GM08714 (cell line): ENCODE measurements at regions not wholly inside any gene's neighbourhood (a gene's known extent, or its start where the extent isn't known, plus 50 kb on each side); places are given as distances from the start of the nearest gene placed in this dataset.

Experiments used
- H3K4me3 ChIP-seq: fragments of 200-500 bp; sonication (Bioruptor generic); 2 replicates; pipeline ENCODE4 v1.5.1; 2014; ENCODE audit warnings: mild to moderate bottlenecking, low read length, inconsistent platforms
- ZNF274 ChIP-seq: IDR thresholded peaks from 2 replicates; pipeline ENCODE4 v1.6.1; 2012; ENCODE audit warnings: mild to moderate bottlenecking, low read depth, low read length

DNA sequence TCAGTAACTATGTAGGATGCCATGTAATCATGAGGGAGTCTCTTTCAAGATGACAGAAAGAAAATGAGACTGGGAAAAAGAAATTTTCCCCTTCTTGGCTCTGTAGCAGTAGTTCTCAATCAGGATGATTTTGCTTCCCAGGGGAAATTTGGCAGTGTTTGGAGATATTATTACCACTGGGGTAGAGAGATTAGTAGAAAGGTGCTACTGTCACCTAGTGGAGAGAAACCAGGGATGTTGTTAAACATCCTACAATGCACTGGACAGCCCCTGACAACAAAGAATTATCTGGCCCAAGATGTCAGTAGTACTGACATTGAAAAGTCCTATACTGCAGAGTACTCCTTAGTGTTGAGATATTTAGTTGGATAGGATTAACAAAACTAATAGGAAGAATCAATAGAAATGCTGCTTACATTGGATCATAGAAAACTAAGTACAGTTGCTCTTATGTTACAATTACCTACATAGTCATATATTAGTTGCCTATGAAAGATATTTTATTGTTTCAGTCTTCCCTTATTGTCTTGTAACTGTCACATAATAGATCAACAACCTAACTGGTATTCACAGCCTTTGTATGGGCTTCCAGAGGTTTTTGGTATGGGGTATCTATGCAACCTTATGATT lies 433.3 kb downstream of the RAP2B start:
- no peak for TF ChIP-seq ZNF274

DNA sequence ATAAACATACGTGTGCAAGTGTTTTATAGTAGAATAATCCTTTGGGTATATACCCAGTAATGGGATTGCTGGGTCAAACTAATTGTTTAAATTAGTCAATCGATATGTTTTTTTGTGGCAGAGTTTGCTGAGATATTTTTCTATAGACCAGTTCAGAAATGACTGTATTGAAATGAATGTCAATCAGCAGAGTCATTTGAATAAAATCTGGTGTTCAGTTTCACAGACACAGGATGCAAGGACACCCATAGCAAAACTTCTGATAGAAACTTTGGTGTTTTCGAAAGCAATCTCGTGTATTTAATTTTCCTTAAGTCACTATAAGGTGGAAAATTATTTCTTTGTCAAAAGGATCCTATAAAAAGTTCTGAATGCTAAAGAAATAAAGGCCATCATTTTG lies 434.4 kb downstream of the RAP2B start:
- no peak overlapping the region for H3K4me3 ChIP-seq
- no peak for TF ChIP-seq ZNF274

More for the DNA sequence above, 433.3 kb downstream of the RAP2B start:
- H3K4me3 ChIP-seq, result no peak overlapping the region

DNA sequence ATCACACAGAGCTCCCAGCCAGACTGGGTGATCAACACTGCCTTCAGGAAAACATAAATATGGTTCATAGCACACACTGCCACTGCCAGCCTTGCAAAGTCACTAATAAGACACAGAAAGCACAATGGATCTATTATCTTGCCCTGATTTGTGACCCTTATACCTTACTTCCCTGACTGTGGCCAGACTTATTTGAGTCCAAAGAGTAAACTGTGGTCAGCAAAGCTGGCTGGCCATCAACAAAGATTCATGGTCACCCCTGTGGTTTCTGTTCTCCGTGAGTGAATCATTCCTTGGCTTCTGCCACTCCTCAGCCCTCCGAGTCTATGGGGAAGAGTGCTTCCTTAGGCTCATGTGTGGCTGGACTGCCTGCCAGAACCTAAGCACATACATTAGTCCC lies 437.7 kb downstream of the RAP2B start:
- H3K4me3 ChIP-seq, result no peak overlapping the region
- TF ChIP-seq ZNF274, result no peak

DNA sequence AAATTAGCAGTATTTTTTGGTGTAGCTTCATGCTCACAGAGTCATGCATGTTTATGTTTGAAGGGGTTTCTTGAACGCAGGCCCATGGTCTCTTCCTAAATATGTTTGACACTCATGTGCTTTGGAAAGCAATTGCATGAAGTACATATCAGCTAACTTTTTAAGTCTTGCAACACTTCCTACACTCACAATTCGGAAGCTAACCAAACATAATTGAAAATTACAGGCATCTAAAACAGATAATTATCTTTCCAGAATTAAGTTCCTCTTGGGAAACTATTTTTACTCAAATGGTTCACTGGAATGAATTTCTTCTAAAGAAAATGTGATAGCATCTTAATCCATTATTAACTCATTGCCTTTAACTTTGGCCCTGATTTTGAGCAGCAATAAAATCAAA lies 438.9 kb downstream of the RAP2B start:
- TF ChIP-seq ZNF274, result no peak
- no peak overlapping the region for H3K4me3 ChIP-seq

DNA sequence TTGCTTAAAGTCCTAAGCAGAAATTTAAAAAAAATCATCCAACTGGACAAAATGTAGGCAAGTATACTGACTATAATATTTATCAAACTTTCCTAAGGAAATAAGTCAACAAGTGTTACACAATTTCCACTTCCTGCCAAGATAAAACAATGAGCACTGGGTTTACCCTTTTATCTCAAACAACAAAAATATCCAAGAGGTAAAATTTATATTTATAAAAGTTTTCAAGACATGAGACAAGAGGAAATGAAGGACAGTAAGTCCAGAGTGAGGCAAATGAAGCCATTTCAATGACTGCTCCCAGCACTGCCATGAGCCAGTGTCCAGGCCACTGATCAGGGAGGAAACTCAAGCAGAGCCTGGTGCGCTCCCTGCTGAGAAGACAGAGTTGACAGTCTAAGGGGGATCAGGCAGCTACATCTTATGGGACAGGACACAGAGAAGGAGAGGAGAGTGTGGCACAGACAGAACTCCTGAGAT lies 439.4 kb downstream of the RAP2B start:
- no peak overlapping the region for H3K4me3 ChIP-seq
- no peak for TF ChIP-seq ZNF274

DNA sequence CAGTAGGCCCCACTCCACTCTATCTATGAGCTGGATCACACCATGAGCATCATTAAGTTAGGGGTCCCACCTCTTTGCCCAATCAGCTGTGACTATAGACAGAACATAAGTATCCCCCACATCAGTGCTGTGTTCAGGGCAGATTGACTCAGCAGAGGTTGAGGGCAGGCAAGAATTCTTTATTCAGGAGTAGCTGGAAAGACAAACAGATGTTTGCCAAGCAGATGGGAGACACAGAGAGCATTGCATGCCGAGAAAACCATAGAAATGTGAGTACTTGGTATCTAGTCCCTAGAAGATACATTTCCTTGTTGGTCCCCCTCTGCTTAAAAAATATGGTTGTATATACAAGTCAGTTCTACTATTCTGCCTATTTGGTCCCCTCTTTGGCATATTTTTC lies 440.8 kb downstream of the RAP2B start:
- TF ChIP-seq ZNF274, result no peak

DNA sequence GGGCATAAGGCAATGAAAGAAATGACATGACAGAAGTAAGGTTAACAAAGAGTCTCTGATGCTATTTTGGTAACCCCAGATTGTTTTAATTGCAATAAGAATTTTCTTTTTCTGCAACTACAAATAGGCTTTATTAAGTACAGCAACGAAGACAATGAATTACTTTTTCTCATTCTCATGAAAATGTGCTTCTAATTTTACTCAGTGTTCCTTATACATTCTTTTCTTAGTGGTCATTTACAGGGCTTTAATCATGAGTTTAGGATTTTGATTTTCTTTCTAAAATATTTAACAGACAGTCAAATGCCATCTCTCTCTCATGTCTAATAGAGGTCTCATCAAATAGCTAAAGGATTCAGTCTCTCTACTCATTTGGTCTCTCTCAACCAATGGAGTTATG lies 452.1 kb downstream of the RAP2B start:
- H3K4me3 ChIP-seq, result no peak overlapping the region
- no peak for TF ChIP-seq ZNF274

More for the DNA sequence above, 440.8 kb downstream of the RAP2B start:
- H3K4me3 ChIP-seq, result no peak overlapping the region

DNA sequence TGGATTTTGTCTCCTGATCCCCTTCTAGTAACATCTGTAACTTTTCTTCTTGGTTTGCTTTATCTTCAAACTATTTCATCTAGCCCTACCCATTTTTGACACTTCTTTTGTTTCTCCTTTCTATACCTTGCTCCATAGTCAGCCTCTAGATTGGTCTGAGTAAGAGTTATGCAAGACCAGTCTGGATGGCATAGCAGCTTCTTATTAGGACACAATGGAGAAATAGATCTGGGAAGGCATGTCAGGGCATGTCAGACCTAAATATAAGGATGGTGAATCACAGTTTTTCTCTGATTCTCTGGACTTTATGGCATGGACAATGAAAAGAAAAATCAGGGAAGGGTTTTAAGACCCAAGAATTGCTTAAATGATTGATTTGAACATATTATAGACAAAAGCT lies 452.5 kb downstream of the RAP2B start:
- no peak for TF ChIP-seq ZNF274
- H3K4me3 ChIP-seq, result no peak overlapping the region

DNA sequence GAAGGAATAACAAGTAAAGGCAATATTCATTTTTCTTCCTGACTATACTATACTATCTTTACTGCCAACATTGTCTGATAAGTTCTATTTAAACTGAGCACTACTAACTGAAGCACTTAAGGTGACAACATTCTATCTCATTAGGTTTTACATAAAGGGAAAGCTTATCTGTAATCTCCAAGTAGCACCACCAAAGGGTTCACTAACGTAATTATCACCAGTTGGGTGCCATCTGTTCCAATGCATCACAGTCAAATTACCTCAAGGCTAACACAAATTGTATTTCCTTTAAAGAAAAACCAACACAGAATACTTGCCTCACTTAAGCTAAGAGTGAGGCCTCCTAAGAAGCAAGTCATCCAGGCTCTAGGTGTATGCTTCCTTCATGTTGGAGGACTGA lies 453.8 kb downstream of the RAP2B start:
- TF ChIP-seq ZNF274, result no peak
- no peak overlapping the region for H3K4me3 ChIP-seq

DNA sequence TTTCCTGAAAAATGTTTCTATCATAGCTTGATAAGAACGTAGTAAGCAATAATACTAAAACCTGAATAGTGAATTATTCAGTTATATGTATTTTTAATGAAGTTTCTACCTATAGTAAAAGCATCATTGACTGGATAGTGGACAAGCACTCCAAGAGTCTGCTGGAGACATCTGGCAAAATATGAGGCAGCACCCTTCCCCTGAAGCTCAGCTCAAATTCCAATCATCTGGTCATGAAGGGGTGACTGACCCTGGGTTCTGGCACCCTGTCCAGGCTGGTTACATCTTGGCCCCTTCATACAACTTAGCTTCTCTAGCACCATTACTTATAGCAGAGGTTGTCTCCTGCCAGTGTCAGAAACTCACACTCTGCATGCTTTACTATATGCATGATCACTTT lies 455.4 kb downstream of the RAP2B start:
- no peak overlapping the region for H3K4me3 ChIP-seq

DNA sequence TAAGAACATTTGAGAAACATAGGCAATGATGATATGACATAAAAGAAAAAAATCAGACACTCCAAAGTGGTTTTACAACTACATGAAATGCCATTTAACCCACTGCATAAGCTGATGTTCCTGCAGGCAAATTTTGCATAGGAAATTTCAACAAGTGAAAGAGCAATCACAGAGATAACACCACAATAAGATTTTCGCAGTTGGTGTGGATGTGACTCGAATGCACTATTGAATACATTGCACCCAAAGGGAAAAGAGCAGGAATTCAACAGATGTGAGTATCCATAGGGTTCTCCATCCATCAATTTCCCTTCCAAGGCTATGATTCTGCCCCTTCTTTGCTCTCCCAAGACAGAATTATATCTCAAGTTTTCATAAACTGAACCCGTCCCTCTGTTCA lies 456.1 kb downstream of the RAP2B start:
- no peak for TF ChIP-seq ZNF274
- H3K4me3 ChIP-seq, result no peak overlapping the region

More for the DNA sequence above, 455.4 kb downstream of the RAP2B start:
- TF ChIP-seq ZNF274, result no peak

DNA sequence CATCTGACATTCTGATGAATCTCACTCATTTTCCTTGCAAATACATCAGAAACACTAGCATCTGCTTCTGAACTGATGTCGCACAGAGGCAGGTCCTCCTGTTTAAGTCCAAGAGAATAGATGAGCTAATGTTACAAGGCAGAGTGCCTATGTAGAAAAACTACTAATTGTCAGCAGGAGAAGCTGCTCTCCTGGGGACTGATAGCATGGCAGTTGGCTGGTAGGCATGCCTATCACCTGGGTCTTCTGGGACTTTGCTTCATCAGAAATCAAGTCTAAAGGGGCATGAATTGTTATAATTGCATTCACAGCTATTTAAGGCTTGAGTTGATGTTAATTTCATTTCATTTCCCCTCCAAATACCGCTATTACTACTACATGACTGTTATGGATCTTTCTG lies 457.2 kb downstream of the RAP2B start:
- TF ChIP-seq ZNF274, result no peak
- no peak overlapping the region for H3K4me3 ChIP-seq

DNA sequence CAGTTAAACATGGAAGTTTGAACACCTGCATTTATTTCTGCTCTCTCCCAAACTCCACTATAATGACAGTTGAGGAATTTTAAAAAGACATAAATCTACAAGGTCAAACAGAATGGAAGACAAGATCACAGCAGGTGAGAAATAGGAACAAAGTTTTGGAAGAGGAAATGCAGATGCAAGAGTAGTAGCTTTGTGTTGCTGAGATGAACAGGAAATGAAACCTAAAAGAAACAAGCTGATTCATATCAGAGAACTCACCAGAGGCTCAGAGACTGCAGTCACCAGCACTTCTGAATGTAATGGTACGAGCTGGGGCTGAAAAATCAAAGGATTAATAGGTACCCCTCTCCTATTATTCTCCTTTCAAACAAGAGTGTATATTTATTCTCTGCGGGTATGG lies 459.9 kb downstream of the RAP2B start:
- H3K4me3 ChIP-seq, result no peak overlapping the region; the same call in 1 of the 2 replicates

DNA sequence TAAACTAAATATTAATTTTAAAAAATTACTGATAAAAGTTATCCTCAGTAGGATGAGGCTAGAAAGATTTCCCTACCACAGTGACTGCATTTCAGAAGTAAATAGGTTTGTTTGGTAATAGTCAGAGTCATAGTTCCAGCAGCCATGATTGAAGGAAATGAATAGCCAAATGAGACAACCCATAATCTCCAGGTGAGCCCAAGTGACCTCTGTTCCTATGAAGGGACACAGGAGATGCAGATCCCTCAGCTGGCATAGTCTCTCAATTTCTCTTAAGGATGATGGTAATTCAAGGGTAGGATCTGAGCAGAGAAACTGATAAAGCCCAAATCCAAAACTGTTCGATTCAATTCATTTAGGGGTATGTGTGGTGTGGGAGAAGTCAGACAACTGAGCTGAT lies 461.8 kb downstream of the RAP2B start:
- no peak for TF ChIP-seq ZNF274
- peak overlapping the region; percentile 39; the same call in 1 of the 2 replicates for H3K4me3 ChIP-seq

More for the DNA sequence above, 459.9 kb downstream of the RAP2B start:
- TF ChIP-seq ZNF274, result no peak

DNA sequence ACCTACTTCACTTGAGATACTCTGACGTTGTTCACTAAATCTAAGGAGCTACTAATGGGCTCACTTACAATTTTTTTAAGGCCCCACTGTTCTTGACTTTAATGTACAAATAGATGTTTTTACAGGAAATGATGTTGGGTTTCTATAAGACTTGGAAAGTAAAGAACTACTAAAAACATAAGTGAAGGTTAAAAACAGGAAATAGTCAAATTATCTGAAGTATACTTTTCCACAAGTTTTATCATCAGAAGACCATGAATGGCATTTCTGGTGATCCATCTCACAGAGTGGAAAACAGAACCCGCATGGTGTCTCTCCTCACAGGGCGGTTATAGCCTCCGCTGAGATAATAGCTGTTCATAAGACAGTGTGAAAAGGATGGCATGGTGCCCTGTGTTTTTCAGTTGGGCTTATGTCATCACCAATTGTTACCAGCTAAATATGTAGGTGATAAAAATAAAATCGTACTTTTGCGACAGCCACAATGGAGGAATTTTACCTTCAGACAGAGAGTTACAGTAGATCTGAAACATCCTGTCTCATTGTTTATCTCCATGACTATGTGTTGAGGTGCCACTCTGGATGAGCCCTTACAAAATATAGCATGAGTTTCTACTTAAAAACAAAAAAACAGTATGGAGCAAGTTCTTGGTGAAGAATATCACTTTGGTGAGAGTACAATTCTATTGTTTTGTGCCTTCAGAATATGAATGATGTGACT lies 462.4 kb downstream of the RAP2B start:
- H3K4me3 ChIP-seq, result no peak overlapping the region
- no peak for TF ChIP-seq ZNF274
